HG03432 (cell line): ENCODE measurements at regions not wholly inside any gene's neighbourhood (a gene's known extent, or its start where the extent isn't known, plus 50 kb on each side); places are given as distances from the start of the nearest gene placed in this dataset.
"Not testable (repeated sequence)": the region's sequence is repeated elsewhere in the genome, so short reads cannot be mapped to it uniquely, and the experiment has no call there.

Experiments
- ATAC-seq: cut with Tn5 transposase; IDR thresholded peaks from one replicate; pipeline ENCODE4 v1.9.1; 2021; ENCODE audit warnings: mild to moderate bottlenecking, moderate library complexity; ENCODE audit not compliant: unreplicated experiment

DNA sequence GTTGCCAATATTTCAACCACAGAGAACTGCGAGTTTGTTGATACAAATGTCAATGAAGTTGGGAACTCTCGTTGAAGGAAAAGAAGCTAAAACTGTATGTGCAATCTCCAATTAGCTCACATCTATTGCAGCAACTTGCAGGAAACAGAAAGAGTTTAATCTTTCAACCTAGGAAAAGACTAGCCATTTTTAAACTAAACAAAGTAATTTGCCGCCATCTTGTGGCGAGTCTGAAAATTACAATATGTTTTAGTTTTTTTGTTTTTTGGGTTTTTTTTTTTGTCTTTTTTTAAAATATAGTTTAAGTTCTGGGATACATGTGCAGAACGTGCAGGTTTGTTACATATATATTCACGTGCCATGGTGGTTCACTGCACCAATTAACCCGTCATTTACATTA lies 131.2 kb upstream of the FOXG1 start:
- no peak for ATAC-seq

DNA sequence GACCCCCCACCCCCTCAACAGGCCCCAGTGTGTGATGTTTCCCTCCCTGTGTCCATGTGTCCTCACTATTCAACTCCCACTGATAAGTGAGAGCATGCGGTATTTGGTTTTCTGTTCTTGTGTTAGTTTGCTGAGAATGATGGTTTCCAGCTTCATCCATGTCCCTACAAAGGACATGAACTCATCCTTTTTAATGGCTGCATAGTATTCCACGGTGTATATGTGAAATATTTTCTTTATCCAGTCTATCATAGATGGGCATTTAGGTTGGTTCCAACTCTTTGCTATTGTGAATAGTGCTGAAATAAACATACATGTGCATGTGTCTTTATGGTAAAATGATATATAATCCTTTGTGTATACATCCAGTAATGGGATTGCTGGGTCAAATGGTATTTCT lies 130.8 kb upstream of the FOXG1 start:
- ATAC-seq, result not testable (repeated sequence)

DNA sequence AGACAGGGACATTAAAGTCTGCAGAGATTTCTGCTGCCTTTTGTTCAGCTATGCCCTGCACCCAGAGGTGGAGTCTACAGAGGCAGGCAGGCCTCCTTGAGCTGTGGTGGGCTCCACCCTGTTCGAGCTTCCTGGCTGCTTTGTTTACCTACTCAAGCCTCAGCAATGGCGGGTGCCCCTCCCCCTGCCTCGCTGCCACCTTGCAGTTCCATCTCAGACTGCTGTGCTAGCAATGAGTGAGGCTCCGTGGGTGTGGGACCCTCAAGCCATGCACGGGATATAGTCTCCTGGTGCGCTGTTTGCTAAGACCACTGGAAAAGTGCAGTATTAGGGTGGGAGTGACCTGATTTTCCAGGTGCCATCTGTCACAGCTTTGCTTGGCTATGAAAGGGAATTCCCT lies 125.4 kb upstream of the FOXG1 start:
- not testable (repeated sequence) for ATAC-seq

DNA sequence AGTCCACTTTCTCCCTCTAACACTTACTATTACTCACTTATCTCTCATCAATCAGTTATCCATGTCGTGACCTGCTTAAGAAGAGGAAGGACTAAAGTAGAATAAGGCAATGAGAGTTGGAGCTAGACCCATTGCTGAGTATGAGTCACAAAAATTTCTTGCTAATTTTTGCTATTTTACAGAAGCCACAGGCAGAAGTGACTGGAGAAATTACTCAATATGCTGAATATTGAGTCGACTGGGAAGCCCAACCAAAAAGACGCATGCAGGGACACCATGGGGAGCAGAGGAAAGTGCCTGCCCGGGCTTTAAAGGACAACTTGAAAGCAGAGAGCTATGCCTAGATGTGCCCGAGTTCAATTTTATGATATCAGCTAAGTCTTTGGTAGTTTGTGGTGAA lies 115.4 kb upstream of the FOXG1 start:
- ATAC-seq, result no peak

DNA sequence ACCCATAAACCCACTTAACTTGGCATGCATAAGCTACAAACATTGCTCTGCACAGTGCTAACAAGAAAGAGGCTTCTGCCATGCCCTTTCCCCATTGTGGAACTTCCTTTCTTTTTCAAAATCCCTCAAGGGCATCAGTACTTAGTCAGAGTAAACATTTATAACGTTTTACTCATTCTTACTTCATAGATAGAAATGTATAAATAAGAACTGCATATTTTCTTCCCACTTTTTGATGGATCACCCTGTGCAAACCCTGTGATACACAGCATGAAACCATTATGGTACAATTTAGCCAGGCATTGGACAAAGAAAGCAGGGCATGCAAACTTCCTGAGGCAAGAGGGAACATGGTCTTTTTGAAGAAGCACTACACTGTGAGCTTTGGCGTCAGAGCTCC lies 113.8 kb upstream of the FOXG1 start:
- no peak for ATAC-seq

DNA sequence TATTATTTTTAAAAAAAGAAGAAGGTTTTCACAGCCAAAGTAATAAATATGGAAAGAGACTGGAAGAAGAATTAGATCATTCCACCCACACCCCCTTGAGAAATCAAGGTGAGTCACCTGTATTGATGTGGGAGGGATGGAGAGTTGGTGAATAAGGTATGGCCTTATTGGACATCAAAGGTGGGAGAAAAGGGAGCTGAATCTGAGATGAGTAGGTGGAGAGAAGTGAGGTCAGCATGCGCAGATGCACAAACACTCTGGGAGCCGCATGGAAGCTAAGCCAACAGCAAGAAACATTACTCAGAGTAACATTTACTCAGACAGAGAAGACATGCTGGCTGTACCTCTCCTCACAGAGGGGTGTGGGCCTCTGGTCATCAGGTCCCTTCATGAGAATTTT lies 113.1 kb upstream of the FOXG1 start:
- no peak for ATAC-seq

DNA sequence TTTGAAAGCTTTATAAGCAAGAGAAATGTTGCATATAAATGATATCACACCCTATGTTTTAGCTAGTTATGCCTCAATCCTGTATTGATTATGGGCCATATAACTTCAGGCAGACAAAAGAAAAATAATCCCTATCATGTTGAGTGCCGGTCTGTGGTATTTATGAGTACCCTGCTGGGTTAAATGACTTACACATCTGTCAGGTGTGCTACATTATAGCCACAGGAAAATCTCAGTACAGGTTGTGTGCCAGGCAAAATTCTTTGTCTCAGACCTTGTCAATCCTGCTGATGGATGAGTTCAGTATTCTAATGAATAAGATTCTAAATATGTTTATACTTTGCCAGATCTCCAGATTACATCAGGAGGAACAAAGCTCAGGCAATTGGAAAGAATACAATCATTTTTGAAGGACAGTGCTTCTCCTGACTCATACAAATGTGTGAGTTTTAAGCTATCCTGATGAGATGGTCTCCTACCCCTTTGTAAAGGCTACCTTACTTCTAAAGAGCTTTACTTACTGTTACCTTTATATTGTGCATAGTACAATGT lies 109.8 kb upstream of the FOXG1 start:
- ATAC-seq, result no peak

DNA sequence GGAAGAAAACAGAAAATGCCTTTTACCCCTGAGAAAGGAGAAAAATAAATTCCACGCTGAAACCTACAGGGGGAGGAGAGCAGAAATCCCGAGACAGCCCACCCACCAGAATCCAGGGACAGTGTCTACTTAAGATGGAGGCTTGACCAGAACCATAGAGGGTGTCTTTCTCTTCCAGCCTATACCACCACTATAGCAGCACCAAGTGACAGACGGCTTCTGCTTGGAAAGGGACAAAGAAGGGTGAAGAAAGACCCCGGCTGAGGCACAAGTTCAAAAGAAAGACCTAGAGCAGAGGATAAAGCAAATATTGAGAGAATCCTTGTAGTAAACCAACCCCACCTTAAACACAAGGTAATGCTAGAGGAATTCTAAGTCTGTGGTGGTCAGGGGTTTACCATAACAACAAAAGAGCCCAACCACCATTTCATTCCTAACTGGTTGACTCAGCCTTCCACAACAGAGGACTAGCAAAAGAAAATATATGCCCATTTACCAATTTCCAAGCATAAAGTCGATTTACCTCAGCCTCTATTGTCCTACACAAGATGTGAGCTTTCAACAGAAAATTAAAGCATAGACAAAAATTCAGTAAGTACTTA lies 105.3 kb upstream of the FOXG1 start:
- ATAC-seq, result no peak

DNA sequence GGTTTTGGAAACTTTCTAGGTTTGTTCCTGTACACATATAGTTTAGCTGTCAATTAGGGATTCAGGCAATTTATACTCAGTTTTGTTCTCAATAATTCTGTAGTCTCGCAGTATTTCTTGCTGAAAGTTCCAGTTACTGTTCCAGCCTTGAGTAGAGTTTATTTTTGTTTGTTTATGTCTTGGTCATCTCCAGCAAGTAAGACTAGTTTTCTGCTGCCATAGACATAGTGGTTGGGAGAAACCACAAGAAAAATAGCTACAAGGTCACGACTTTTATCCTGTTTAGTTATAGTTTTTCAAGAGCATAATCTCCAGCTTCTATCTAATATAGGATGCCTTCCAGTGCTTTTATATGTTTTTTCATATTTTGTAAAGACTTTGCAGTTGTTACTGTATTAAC lies 99.6 kb upstream of the FOXG1 start:
- no peak for ATAC-seq

DNA sequence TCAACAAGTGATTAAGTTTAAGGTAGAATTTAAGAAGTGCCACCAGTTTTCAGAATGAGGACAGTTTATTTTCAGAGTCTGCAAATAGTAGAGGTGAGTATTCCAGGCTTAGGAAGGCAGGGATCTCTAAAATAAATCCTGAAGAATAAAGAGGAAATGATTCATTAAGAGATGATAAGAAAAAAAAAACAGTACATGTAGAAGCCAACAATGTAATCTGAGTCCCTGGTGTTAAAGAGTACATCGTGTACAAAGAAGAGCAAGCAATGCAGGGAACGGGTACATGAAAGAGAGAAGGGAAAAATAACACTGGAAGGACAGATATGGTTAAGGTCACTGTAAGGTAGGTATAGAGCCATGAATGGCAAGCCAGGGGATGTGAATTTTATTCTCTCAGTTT lies 95.2 kb upstream of the FOXG1 start:
- ATAC-seq, result no peak

DNA sequence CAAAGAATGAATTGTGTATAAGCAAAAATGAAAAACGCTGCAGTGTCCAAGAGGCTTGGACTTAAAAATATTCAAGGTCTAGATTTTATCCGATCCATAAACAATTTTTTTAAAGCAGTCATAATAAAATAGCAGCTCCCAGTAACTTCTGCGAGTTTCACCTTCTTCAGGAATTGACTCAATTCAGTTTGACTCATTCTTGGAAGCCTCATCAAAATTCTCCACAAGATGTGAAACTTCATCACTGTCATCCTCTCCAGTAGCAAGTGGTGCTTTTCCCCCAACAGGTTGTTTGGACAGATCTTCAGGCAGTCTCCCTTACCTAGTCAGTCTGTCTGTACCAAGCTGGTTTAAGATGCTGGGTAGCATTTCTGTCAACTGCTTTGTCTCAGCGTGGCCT lies 93.5 kb upstream of the FOXG1 start:
- ATAC-seq, result no peak

DNA sequence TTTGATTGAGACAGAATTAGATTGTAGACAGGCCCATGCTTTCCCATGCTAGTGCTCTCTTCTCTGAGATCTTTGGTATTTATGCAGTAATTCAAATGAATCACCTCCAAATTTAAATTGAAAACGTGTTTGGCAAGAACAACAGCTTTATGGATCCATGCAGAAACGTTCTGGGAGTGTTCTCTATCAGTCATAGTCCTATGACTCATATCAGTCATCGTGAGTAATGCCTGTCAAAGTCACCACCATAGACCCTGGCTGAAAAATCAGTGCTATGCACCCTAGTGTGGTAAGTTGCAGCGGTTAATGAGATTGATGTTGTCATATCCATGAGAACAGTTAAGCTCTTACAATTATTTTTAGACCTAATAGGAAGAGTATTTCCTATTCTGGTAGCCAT lies 90.1 kb upstream of the FOXG1 start:
- ATAC-seq, result no peak

DNA sequence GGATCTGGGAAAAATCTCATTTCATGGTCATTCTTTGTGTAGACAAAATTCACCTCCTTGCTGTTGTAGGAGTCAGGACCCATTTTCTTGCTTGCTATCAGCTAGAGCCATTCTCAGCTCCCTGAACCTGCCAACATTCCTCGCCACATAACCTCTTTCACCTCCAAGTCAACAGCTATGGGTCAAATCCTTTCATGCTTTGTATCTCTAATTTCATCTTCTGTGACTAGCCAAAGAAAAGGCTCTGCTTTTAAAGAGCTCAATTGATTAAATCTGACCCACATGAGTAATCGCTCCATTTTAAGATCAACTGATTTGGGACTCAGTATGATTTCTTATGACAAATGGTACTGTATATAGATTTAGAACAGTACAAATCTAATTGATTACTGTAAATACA lies 89.2 kb upstream of the FOXG1 start:
- ATAC-seq, result no peak

DNA sequence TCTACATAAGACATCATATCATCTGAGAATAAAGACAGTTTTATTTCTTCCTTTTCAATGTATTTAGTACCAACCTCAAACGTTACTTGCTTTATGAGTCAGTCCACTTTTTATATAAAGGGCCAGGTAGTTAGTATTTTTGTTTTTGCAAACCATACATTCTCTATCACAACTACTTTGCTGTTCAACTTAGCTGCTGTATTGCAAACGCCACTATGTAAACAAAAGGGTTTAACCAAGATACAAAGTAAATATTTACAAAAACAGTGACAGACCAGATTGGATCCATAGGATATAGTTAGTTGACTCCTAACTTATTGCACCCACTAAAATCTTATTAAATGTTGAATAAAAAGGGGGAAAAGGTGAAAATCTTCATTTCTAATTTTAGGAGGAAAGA lies 87.7 kb upstream of the FOXG1 start:
- ATAC-seq, result no peak

DNA sequence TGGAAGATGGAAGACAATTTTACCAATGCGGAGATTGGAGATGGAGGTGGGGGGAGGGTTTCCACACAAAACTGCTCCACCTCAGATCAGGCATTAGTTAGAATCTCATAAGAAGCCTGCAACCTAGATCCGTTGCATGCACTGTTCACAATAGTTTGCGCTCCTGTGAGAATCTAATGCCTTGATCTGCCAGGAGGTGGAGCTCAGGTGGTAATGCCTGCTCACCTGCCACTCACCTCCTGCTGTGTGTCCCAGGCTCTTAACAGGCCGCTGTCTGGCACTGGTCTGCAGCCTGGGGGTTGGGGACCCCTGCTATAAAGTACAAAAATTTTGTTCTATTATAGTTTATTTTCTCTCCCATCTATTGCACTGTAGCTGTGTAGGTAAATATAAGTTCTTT lies 84.9 kb upstream of the FOXG1 start:
- no peak for ATAC-seq

DNA sequence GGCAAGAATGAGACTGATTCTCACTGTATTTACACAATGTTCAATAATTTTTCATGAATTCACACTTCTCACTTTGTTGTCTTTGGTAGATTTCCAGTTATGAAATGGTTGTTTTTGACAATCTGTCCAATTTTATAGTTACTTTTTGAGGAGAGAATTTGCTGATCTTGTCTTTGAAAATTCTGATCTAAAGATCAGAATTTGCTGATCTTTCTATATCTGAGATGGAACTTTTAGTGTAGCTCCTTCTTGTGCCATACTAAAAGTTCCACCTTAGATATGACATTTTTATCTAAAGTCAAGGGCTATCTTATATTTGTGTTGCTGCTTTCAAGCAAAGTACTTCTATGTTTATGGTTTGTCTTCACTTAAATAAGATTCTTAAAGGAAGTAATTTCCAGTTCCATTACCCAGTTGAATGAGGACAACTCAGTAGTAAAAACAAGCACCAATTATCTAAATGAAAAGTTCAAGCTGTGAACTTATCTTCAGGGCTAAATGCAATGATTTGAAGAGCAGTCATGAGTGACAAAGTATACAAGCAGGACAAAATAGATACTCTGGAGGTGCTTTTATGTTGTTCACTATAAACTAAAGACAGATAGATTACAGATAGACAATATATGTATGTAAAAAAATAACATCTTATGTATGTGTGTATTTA lies 76.4 kb upstream of the FOXG1 start:
- no peak for ATAC-seq

DNA sequence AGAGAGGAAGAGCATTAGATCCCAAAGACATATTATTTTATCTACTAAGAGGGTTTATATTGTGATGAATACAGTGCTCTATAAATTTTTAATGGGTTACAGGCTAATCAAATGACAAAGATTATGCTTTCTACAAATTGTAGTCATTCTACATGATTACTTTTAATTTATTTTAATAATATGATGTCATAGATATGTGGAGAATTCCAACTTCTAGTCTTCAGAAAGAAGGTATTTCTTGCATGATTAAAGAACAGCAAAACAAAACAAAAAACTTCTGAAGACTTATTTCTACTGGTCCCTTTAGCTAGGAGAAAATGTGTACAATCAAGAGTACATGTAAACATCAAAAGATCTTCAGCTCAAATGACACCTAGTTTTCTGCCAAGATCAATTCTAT lies 71.5 kb upstream of the FOXG1 start:
- ATAC-seq, result no peak

DNA sequence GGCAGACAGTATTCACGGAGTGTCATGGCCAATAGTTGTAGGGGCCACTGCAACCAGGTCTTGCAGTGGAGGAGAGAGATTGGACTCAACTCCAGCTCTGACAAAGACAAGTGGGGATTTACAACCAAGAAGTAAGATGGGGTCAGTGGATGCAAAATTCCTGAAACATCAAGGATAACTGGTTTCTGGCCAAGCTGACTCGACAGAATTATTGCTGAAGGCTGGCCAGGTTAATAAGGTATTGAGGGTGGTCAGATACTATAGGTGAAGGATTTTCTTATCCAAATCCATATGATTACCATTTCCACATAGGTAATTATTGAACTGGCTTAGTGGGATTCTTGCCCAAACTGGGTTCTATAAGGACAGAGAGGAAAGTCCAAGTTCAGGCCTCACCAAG lies 64.9 kb upstream of the FOXG1 start:
- ATAC-seq, result no peak

DNA sequence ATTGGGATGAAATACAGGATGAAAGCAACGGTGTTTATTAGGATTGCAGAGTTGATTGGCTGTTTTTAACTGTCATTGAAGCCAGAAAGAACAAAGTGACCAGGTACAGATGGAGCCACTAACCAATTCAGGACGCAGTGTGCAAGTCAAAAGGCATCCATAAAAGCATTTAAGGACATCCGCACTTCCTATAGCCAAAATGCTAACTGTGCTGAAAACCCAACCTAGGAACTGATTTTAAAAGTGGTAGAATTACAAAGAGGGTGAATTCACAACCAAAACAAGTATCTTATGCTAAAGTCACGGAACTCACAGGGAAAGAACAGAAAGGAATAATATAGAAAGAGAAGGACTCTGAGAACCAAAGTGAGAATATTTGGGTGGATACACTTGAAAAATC lies 63.1 kb upstream of the FOXG1 start:
- ATAC-seq, result no peak

DNA sequence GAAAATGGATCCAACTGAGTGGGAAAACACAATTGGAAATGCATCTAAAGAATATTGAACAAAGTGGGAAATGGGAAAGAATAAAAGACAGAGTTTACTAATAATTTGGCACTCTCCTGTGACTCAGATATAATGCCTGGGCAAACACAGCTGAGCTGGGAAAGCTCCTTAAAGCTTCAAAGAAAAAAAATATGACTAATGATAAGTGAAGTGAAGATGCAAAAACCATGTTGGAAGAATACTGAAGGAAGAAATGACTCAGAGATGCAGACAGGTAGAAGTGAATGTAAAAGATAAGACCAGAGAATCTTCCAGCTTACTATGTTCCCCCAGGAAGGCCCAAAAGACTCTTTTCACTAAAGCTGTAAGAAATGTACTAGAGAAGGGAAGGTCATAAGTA lies 62.4 kb upstream of the FOXG1 start:
- no peak for ATAC-seq

DNA sequence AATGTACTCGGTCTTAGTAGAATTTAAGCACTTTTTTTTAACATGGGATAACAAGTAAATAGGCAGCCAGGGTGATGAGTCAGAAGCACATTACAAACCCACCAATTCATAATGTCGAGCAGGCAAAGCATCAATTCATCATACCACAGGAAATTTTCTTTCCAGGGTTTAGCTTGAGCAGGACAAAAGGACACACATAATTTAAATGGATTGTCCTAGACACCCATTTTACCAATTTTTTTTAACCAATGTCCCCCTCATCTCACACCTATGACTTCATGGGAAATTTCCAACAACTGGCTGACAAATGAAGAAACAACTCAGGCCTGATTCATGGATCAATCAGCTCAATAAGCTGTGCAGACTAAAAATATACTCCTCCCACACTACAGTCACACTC lies 58.8 kb upstream of the FOXG1 start:
- no peak for ATAC-seq

DNA sequence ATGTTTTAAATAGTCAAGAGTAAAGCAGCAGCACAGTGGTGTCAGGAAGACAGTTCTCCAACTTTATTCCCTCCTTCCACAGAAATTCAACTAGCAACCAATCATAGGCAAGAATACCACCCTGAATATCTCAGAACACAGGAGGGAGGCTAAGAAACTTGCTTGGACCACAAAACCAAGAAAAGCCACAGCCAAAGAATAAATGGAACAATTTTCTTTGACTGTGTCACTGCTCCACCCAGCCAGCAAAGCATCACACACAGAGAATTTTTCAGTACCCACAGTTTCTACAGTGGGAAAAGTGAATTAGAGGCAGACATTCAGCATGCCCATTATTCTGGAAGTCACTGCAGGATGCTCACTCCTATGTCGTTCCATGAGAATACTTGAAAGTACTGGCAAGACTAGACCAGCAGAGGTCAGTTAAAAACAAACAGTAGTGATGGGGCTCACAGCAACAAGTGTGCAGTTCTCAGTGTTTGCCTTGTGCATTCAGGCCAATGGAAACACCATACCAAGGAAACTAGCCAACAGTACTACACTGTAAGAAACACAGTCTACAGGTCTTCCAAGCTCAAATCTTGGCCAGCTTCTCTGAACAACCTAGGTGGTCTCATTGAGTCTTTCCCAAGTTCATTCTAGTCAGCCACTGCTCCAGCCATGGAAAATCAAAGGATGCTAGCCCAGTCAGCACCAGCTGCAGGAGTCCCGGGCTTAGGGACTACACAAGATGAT lies 56.8 kb upstream of the FOXG1 start:
- no peak for ATAC-seq
